ENCODE measurements at regions not wholly inside any gene's neighbourhood (a gene's known extent, or its start where the extent isn't known, plus 50 kb on each side); places are given as distances from the start of the nearest gene placed in this dataset.
A peak's percentile ranks its signal among the peaks of the same experiment; 100 is the strongest.

GRCh38 chr13:77397636-77398035 is 70.7 kb upstream of the MYCBP2 start:
- Mint-ChIP-seq H3K4me1 (ENCODE audit: low read depth) (peaks cover 14% of the 10 kb centered on the region), H3K27me3 (peaks cover 6% of the 10 kb centered on the region), H3K4me3 (no peak overlapping the region), H3K36me3 (ENCODE audit: low read depth) (no peaks in the 10 kb centered on the region), H3K9me3 (no peaks in the 10 kb centered on the region), H3K27ac (no peak overlapping the region)
- no peak for TF ChIP-seq CTCF (IDR thresholded peaks at IDR 0.05)
- ChIA-PET CTCF (interaction anchor here (0.8 kb wide), 1 partner anchor 9 kb away, joined by 3 read pairs; no protein-coding TSS in a partner anchor), POLR2A (no interaction called here)
- ATAC-seq, result no peak
- intact Hi-C loops (cut with micrococcal nuclease), result no loop called here
- DNase-seq, result no peak

- Mint-ChIP-seq H3K4me3 (no peak overlapping the region), H3K27ac (no peak overlapping the region), H3K27me3 (peaks cover 1% of the 10 kb centered on the region), H3K4me1 (ENCODE audit: low read depth) (peaks cover 32% of the 10 kb centered on the region), H3K36me3 (ENCODE audit: low read depth) (no peaks in the 10 kb centered on the region), H3K9me3 (no peaks in the 10 kb centered on the region)
- ChIA-PET POLR2A (no interaction called here), CTCF (interaction anchor here (1.1 kb wide), 1 partner anchor 86 kb away, joined by 3 read pairs; no protein-coding TSS in a partner anchor)
- no peak for ATAC-seq
- TF ChIP-seq CTCF (IDR thresholded peaks at IDR 0.05), result no peak
- intact Hi-C loops (cut with micrococcal nuclease), result no loop called here
- no peak for DNase-seq
Observed at GRCh38 chr13:77391475-77391874, 64.6 kb upstream of the MYCBP2 start.

GRCh38 chr13:77390391-77390790 is 63.5 kb upstream of the MYCBP2 start:
- CTCF ChIA-PET, result interaction anchor here (0.9 kb wide), 1 partner anchor 43 kb away, joined by 3 read pairs; no protein-coding TSS in a partner anchor
- Mint-ChIP-seq H3K4me3 (no peak overlapping the region), H3K9me3 (no peaks in the 10 kb centered on the region), H3K4me1 (ENCODE audit: low read depth) (peaks cover 32% of the 10 kb centered on the region), H3K27me3 (no peaks in the 10 kb centered on the region), H3K36me3 (ENCODE audit: low read depth) (no peaks in the 10 kb centered on the region), H3K27ac (no peak overlapping the region)
- POLR2A ChIA-PET, result interaction anchor here (2.6 kb wide), 1 partner anchor 61 kb away, joined by 7 read pairs; no protein-coding TSS in a partner anchor
- ATAC-seq (no peak), DNase-seq (no peak)
- TF ChIP-seq CTCF (IDR thresholded peaks at IDR 0.05), result no peak
- intact Hi-C loops (cut with micrococcal nuclease), result no loop called here

- intact Hi-C loops (cut with micrococcal nuclease), result loop anchor here (5.0 kb wide), 1 partner anchor 42 kb away; no protein-coding TSS in a partner anchor
- Mint-ChIP-seq H3K27ac (no peak overlapping the region), H3K9me3 (no peaks in the 10 kb centered on the region), H3K36me3 (ENCODE audit: low read depth) (no peaks in the 10 kb centered on the region), H3K4me1 (ENCODE audit: low read depth) (peaks cover 32% of the 10 kb centered on the region), H3K4me3 (no peak overlapping the region), H3K27me3 (no peaks in the 10 kb centered on the region)
- ATAC-seq (peak; percentile 64), DNase-seq (peak; percentile 17)
- CTCF ChIA-PET, result interaction anchor here (0.6 to 2.3 kb wide), 4 partner anchors 8 to 1850 kb away, joined by 3 to 6 read pairs (median 3); no protein-coding TSS in a partner anchor
- POLR2A ChIA-PET, result interaction anchor here (0.8 to 2.6 kb wide), 3 partner anchors 10 to 124 kb away, joined by 4 to 7 read pairs (median 4); no protein-coding TSS in a partner anchor
- TF ChIP-seq CTCF (IDR thresholded peaks at IDR 0.05), result no peak
Observed at GRCh38 chr13:77389625-77390000, 62.7 kb upstream of the MYCBP2 start.

GRCh38 chr13:77388944-77389624 is 62.2 kb upstream of the MYCBP2 start:
- CTCF ChIA-PET, result interaction anchor here (0.6 to 2.3 kb wide), 5 partner anchors 9 to 1849 kb away, joined by 3 to 6 read pairs (median 3); no protein-coding TSS in a partner anchor
- intact Hi-C loops (cut with micrococcal nuclease), result loop anchor here (5.0 kb wide), 1 partner anchor 42 kb away; no protein-coding TSS in a partner anchor
- DNase-seq, result peak; percentile 33

More at GRCh38 chr13:77388944-77389624, 62.2 kb upstream of the MYCBP2 start:
- Mint-ChIP-seq H3K36me3 (ENCODE audit: low read depth) (no peaks in the 10 kb centered on the region), H3K4me1 (ENCODE audit: low read depth) (peaks cover 29% of the 10 kb centered on the region), H3K27me3 (peaks cover under 1% of the 10 kb centered on the region), H3K27ac (no peak overlapping the region), H3K4me3 (no peak overlapping the region), H3K9me3 (no peaks in the 10 kb centered on the region)
- POLR2A ChIA-PET, result interaction anchor here (0.8 to 2.6 kb wide), 4 partner anchors 10 to 125 kb away, joined by 4 to 7 read pairs (median 4); no protein-coding TSS in a partner anchor
- peak; percentile 78 for ATAC-seq
- no peak for TF ChIP-seq CTCF (IDR thresholded peaks at IDR 0.05)

Measured in activated CD8-positive, alpha-beta T cell treated with anti-CD3 and anti-CD28 coated beads for 36 hours (primary cell).